SK-N-DZ (cell line): ENCODE measurements at regions not wholly inside any gene's neighbourhood (a gene's known extent, or its start where the extent isn't known, plus 50 kb on each side); places are given as distances from the start of the nearest gene placed in this dataset.
"Not testable (repeated sequence)": the region's sequence is repeated elsewhere in the genome, so short reads cannot be mapped to it uniquely, and the experiment has no call there.

Experiments used
- DNase-seq: peaks from one replicate; pipeline ENCODE4 v3.0.0-alpha.2; 2015; ENCODE audit warnings: low spot score

GRCh38 chr2:192507836-192508450 lies 313.2 kb upstream of the TMEFF2 start:
- DNase-seq = not testable (repeated sequence)

- no peak for DNase-seq
Observed at GRCh38 chr2:192500550-192501200, 305.9 kb upstream of the TMEFF2 start.

DNA sequence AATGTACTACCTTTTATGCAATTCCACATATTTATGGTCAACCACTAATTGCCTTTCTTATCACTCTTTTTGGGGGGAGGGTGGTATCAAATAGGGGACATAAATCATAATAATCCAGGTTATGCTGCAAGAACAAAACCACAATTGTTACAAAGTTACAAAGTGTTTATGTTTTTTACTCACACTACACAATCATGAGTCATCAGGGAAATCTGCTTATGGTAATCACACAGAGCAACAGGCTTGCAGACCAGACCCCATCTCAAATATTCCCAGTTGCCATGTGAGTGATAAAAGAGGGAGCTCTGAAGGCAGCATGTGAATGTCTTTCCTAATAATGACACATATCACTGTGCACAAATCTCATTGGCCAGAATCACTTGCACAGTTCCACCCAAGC lies 304.7 kb upstream of the TMEFF2 start:
- DNase-seq = no peak

- DNase-seq = no peak
Observed at GRCh38 chr2:192498747-192499146, 304.0 kb upstream of the TMEFF2 start.

- DNase-seq = not testable (repeated sequence)
Observed at GRCh38 chr2:192488158-192488557, 293.4 kb upstream of the TMEFF2 start.

GRCh38 chr2:192487636-192488035 lies 292.9 kb upstream of the TMEFF2 start:
- no peak for DNase-seq

- DNase-seq = no peak
Observed at GRCh38 chr2:192484903-192485302, 290.2 kb upstream of the TMEFF2 start.

DNA sequence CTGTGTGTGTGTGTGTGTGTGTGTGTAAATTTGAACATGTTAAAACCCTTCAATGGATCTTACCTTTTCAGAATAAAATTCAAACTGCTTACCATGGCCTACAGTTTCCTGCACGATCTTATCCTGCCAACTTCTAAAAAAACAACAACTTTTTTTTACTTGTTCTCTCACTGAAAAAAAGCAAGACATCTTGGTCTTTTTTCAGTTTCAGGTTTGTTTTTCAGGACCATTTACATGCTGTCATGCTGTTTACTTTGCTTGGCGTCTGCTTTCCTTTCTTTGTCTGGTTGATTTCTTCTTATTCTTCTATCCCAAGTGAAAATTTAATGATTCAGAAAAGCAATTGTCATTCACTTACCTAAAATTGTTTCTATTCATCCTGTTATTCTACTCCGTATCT lies 286.3 kb upstream of the TMEFF2 start:
- DNase-seq = no peak

GRCh38 chr2:192473331-192473730 lies 278.6 kb upstream of the TMEFF2 start:
- no peak for DNase-seq

DNA sequence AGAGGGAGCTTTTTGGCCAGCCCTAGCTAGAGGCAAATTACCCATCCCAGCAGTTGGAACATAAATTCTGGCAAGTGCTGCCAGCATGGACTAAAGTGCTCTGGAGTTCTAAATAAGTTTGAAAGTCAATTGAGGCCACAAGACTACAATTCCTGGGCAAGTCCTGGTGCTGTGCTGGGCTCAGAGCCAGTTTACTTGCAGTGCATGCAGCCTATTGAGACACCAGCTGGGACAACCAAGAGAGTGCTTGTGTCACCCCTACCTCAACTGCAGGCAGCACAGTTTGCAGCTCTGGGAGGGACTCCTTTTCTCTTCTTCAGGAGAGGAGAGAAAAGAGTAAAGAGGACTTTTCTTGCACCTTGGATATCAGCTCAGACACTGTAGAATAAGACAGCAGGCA lies 277.2 kb upstream of the TMEFF2 start:
- no peak for DNase-seq

GRCh38 chr2:192469612-192470011 lies 274.9 kb upstream of the TMEFF2 start:
- no peak for DNase-seq

DNA sequence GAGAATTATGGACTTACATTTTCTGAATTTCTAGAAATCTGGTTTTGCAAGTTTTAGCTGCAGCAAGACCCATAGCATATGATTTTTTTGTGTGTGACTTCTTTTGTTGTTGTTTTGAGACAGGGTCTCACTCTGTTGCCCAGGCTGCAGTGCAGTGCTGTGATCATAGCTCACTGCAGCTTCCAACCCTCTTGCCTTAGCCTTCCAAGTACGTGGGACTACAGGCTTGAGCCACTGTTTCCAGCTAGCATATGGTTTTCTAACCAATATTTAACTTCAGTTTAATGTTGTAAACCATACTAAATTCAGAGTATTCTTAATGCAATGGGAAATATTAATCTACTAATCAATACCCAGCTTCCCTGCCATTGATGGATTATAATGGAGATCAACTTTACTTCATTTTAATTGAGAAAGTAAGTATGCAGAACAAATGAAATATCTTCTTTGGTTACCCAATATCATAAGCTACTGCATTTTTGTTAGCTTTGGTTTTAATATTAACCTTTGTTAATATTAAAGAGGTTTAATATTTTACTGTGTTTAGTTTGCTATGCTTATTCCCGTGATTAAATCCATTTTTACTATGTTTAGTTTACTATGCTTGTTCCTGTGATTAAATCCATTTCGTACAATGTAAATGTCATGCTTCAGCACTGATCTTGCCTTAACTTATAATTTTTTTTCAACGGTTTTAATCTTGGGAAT lies 273.4 kb upstream of the TMEFF2 start:
- no peak for DNase-seq

DNA sequence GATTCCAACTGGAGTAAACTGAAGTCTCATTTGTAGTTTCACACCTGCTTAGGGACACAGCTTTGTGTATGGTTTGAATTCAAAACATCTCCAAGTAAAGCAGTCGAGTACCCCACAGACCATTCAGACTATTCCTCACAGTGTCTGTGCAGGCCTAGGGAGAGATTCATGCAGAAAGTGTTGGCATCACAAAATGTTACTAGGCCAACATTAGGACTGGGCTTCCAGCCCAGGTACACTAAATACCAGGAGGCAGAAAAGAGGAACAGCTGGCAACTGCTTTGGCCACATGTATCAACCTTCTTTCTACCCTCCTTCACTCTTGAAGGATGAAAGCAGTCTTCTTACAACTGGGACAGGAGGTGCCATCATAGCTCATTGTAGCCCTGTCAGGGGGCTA lies 270.4 kb upstream of the TMEFF2 start:
- no peak for DNase-seq

DNA sequence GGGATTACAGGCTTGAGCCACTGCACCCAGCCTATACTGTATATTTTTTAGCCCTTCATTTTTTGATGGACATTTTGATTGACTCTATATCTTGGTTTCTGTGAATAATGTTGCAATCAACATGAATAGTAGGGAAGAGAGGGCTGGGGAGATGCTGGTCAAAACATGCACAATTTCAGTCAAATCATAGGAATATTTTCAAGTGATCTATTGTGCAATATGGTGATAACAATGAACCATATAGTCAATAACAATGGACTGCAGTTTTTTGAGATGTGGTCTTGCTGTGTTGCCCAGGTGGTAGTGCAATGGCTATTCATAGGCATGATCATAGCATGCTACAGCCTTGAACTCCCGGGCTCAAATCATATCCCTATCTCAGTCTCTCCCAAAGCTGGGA lies 264.7 kb upstream of the TMEFF2 start:
- DNase-seq = no peak

DNA sequence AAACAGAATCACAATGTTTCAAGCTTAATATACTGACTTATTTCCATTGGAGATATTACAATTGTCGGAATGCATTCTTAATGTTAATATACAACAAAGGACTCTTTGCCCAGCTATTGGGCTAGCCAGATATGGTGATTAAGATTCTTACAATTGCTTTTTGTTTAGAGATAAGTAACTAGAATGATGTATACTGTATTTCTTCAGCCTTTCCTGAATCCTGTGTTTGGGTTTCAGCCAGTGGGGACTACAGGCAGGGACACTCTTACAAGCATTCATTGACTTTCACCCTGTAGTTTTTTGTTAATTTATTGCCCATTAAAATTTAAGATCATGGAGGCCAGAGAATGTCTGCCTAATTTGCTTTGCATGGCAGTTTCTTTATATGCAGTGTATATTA lies 254.1 kb upstream of the TMEFF2 start:
- no peak for DNase-seq

DNA sequence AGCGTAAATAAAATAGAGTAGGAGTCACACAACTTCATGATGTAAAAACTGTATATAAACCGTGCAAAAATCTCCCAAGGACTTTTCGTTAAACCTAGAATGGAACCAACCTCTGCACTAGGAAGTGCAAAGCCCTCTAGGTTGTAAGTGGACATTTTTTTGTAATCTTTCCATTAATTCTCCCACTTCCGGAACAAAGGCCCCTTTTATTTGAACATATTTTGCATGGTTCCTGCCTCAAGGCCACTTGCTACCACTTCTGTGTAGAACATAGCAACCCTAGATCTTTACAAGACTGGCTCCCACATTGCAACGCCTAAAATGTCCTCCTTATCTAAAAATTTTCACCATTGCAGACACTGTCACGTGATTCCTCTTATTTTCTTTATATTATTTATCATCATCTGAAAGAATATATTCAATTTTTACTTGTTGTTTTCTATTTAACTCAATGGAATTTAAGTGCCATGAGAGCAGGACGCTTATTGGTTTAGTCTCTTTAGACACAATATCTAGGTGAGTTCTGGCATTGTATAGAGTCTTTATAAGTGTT lies 249.6 kb upstream of the TMEFF2 start:
- no peak for DNase-seq

DNA sequence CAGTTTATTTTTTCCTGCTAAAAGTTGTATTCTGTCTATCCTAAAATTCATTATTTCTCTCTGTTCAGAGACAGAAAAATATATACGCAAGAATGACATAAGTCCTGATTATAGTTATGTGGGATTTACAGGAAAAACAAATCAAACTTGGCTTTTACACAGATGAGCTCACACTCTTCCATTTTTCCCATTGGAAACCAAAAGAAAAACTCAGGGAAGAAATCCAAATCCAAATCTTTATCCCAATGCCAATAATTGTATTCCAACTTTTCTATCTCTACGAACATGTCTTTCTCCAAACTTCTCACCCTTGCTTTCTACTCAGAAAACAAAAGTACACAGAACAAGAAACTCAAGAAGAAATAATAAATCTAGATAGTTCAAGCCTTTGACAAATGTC lies 249.1 kb upstream of the TMEFF2 start:
- no peak for DNase-seq

- no peak for DNase-seq
Observed at GRCh38 chr2:192438239-192438638, 243.5 kb upstream of the TMEFF2 start.

GRCh38 chr2:192437653-192438052 lies 242.9 kb upstream of the TMEFF2 start:
- DNase-seq = no peak

DNA sequence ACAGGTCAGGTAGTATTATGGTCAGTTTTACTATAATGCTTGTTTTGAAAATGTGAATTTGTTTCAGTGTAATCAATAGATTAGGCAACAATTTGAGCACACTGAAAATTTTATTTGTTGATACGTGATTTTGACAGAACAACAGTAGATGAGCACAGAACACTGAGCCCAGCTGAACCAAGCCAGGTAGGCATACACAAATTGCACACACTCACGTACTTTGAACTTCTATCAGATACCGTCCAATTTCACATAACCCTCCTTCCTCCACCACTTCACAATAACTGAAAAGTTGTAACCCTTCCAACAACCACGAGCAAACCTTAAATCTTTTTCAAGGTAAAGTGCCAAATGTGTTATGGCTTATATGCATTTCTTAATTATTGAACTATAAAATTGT lies 229.5 kb upstream of the TMEFF2 start:
- no peak for DNase-seq

- DNase-seq = no peak
Observed at GRCh38 chr2:192419786-192420185, 225.1 kb upstream of the TMEFF2 start.

DNA sequence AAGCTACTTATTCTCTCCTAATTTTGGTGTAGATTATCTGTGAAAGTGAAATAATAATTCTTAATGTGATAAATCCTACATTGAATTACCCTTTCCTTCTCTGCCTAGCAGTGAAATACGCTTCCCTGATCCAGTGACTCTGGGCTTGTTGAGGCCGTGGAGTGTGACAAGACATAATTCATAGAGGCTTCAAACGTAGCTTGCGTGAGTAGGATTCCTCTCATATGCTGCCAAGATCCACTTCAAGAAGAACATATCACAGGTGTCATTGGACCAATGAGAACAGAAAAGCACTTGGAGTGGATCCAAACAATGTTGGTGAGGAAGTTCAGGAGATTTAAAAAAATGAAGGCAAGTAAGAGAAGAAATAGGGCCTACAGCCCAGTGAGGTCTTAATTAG lies 221.3 kb upstream of the TMEFF2 start:
- no peak for DNase-seq

DNA sequence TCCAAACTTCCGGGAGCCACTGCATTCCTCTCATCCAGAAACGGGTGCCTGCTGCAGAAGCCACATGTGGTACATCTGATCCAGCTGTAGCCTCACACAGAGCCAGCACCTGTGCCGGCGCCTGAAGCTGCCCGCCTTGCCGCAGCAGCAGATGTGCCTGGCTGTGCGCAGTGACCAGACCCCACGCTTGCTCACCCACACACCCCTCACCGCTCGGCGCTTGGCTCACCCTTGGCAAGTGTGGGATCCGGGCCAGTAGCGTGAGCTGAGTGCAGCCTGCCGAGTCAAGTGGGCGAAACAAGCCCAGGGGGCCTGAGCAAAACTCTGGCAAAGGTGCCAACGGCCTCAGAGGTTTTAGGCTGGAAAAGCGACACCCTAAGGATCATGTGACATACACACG lies 220.1 kb upstream of the TMEFF2 start:
- DNase-seq = no peak
